Fibroblast of lung (primary cell): ENCODE measurements at regions not wholly inside any gene's neighbourhood (a gene's known extent, or its start where the extent isn't known, plus 50 kb on each side); places are given as distances from the start of the nearest gene placed in this dataset.

Experiments
- EZH2 ChIP-seq: IDR thresholded peaks from 2 replicates; pipeline ENCODE4 v1.5.1; 2012; ENCODE audit warnings: low read length, control low read depth, mild to moderate bottlenecking; ENCODE audit errors: missing control alignments
- TF ChIP-seq, protein P1 (sequence below), 2 donors: IDR thresholded peaks in 1 of 2; conservative IDR thresholded peaks in 1 of 2; 1 replicate in 1 of 2; 2 replicates in 1 of 2; pipeline ENCODE4 v1.5.1; 2011 to 2012; ENCODE audit warnings: low read length in 2 of 2, control low read depth in 1 of 2, inconsistent platforms in 1 of 2, low read depth in 1 of 2, mild to moderate bottlenecking in 1 of 2

DNA sequence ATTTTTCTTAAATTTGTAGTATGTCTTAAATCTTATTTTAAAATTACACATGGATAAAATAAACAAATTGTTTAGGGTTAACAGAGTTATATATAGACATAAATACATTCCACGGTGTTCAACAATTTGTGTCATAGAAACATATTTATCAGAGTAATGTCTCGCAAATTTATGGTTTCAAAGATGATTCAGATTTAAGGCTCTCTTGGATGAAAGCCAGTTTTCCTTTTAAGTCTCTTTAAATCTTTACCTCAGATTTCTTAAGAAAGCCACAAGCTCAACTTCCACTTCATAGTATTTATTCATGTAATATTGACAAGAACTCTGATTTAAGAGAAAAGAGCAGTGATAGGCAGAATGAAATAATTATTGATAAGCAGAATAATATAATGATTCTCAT, 1254.8 kb upstream of the ADGRL3 start:
- no peak for TF ChIP-seq EZH2
- TF ChIP-seq, protein P1, sequence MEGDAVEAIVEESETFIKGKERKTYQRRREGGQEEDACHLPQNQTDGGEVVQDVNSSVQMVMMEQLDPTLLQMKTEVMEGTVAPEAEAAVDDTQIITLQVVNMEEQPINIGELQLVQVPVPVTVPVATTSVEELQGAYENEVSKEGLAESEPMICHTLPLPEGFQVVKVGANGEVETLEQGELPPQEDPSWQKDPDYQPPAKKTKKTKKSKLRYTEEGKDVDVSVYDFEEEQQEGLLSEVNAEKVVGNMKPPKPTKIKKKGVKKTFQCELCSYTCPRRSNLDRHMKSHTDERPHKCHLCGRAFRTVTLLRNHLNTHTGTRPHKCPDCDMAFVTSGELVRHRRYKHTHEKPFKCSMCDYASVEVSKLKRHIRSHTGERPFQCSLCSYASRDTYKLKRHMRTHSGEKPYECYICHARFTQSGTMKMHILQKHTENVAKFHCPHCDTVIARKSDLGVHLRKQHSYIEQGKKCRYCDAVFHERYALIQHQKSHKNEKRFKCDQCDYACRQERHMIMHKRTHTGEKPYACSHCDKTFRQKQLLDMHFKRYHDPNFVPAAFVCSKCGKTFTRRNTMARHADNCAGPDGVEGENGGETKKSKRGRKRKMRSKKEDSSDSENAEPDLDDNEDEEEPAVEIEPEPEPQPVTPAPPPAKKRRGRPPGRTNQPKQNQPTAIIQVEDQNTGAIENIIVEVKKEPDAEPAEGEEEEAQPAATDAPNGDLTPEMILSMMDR (conservative IDR thresholded peaks at IDR 0.05 in 1 of 2, IDR thresholded peaks at IDR 0.05 in 1 of 2; ENCODE audit: low read depth in 1 of 2, low read length in 2 of 2) = no peak
